ENCODE measurements at regions not wholly inside any gene's neighbourhood (a gene's known extent, or its start where the extent isn't known, plus 50 kb on each side); places are given as distances from the start of the nearest gene placed in this dataset.

DNA sequence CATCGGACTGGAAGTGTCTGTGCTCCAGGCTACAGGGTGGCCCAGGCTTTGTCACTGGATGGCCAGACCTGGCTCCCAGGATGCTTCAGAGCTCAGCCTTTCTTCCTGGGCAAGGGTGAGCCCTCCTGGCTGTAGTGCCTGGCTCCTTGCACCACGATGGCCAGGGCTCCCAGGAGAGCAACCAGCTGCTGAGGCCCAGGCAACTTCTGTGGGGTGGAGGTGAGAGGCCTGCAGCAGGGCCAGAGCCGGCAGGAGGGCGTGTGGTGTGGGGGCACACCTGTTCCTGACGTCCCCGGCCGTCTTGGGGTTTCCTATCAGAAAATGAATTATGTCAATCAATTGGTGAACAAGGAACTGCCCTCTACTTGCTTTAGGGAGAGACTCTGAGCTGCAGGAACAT lies 82.1 kb downstream of the DHCR7 start:
- no peak overlapping the region for H3K27ac ChIP-seq (ENCODE audit: low read depth)
- no peaks in the 10 kb centered on the region for H3K4me1 ChIP-seq (ENCODE audit: insufficient read depth)
- DNase-seq (ENCODE audit: extremely low spot score): no peak
- WGBS: 67% methylated on average over 7 of the region's 7 CpGs
- H3K4me3 ChIP-seq (ENCODE audit: low read depth, low read length): no peak overlapping the region
- H3K36me3 ChIP-seq (ENCODE audit: insufficient read depth): no peaks in the 10 kb centered on the region

DNA sequence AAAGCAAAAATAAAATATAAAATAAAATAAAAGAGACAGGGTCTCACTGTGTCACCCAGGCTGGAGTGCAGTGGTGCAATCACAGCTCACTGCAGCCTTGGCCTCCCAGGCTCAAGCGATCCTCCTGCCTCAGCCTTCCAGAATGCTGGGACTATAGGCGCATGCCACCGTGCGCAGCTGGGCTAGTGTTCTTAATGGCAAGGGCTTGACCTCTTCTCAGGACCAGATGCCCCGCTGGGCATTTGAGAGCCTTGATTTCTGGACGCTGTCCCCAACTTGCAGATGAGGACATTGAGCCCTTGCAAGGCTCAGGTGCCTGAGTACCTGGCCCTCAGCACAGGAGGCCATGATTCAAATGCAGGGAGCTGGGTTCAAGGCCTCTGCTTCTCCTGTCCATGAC lies 82.6 kb downstream of the DHCR7 start:
- no peak for DNase-seq (ENCODE audit: extremely low spot score)
- WGBS: 93% methylated on average over 6 of the region's 6 CpGs

DNA sequence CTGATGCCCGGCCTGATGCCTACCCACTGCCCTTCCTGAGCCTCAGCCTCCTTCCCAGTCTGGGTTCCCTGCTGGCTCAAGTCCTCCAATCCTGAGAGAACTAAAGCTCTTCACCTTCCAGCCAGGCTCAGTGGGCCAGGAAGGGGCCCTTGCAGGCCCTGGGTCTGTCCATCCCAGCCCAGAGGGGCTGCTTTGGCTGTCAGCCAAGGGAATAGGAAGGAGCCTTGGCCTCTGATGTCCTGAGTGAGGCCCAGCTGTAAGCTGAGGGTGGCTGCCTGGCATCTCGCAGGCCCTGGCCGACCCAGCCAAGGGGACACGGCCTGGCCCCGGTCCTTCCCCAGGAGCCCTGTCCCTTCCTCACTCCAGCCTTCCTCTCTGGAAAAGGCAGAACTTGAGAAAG lies 83.4 kb downstream of the DHCR7 start:
- WGBS: 79% methylated on average over 5 of the region's 5 CpGs

More for the DNA sequence above, 82.6 kb downstream of the DHCR7 start:
- Histone ChIP-seq H3K4me1 (ENCODE audit: insufficient read depth) (no peaks in the 10 kb centered on the region), H3K36me3 (ENCODE audit: insufficient read depth) (no peaks in the 10 kb centered on the region), H3K4me3 (ENCODE audit: low read depth, low read length) (no peak overlapping the region), H3K27ac (ENCODE audit: low read depth) (no peak overlapping the region)

DNA sequence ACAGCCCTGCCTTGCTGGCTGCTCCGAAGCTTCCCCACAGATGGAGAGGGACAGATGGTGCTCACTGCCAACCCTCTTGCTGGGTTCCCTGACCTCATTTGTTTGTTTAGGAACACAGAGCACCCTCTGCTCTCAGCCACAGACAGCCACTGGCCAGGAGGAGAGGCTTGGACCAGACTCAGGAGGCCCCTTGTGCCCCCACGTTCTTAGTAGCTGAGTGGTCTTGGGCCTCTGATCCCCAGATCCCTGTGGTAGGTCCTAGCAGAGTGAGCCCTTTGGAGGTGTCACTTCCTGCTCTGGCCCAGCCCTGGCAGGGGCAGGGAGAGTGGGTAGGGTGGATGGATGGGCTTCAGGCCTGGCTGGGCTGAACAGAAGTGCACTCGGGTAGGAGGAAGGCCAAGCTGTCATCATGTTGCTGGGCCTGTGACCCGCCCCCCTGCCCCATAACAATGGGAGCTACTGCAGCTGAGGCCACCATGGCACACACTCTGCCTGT lies 84.0 kb downstream of the DHCR7 start:
- WGBS: 59% methylated on average over 4 of the region's 4 CpGs
- Histone ChIP-seq H3K27ac (ENCODE audit: low read depth) (no peak overlapping the region), H3K4me3 (ENCODE audit: low read depth, low read length) (no peak overlapping the region), H3K4me1 (ENCODE audit: insufficient read depth) (no peaks in the 10 kb centered on the region), H3K36me3 (ENCODE audit: insufficient read depth) (no peaks in the 10 kb centered on the region)
- DNase-seq (ENCODE audit: extremely low spot score): no peak

More for the DNA sequence above, 83.4 kb downstream of the DHCR7 start:
- Histone ChIP-seq H3K27ac (ENCODE audit: low read depth) (no peak overlapping the region), H3K36me3 (ENCODE audit: insufficient read depth) (no peaks in the 10 kb centered on the region), H3K4me1 (ENCODE audit: insufficient read depth) (no peaks in the 10 kb centered on the region), H3K4me3 (ENCODE audit: low read depth, low read length) (no peak overlapping the region)
- DNase-seq (ENCODE audit: extremely low spot score): no peak

DNA sequence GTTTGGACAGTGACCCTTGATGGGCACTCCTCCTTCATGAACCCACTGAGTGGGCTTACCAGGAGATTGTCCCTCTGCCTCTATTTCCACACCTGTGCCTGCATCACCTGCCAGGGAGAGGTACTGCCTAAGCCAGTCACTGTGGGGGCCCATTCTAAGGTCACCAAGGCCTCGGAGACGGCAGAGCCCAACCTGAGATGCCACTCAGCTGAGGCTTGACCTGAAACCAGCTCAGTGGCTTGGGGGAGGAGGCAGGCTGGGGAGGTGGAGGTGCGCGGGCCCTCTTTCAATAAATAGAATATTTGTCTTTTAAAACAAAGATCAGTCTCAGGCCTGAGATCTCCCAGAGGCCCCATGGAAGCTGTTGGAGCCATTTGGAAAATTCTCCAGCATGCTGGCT lies 84.5 kb downstream of the DHCR7 start:
- WGBS: 95% methylated on average over 4 of the region's 4 CpGs
- H3K4me3 ChIP-seq (ENCODE audit: low read depth, low read length): no peak overlapping the region
- H3K27ac ChIP-seq (ENCODE audit: low read depth): no peak overlapping the region
- DNase-seq (ENCODE audit: extremely low spot score): no peak
- H3K36me3 ChIP-seq (ENCODE audit: insufficient read depth): no peaks in the 10 kb centered on the region
- H3K4me1 ChIP-seq (ENCODE audit: insufficient read depth): no peaks in the 10 kb centered on the region

DNA sequence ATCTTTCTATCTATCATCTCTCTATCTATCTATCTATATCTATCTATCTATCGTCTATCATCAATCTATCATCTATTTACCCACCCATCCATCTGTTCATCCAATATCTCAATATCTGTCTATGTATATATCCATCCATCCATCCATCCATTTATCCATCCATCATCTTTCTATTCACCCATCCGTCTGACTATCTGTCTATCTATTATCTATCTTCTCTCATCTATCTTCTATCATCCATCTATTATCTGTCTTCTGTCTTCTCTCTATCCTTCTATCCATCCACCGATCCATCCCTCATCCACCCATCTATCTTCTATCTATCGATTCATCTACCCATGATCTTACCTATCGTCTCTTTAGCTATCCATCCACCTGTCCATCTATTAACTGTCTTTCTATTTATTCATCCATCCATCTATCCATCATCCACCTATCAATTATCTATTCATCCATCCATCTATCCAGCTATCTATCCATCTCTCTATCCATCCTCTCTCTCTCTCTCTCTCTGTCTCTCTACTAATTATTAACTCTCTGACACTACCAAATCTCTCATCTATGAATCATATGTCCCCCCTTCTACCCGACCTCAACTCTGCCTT lies 89.1 kb downstream of the DHCR7 start:
- H3K4me1 ChIP-seq (ENCODE audit: insufficient read depth): no peaks in the 10 kb centered on the region
- no peak overlapping the region for H3K27ac ChIP-seq (ENCODE audit: low read depth)
- no peaks in the 10 kb centered on the region for H3K36me3 ChIP-seq (ENCODE audit: insufficient read depth)
- H3K4me3 ChIP-seq (ENCODE audit: low read depth, low read length): no peak overlapping the region
- DNase-seq (ENCODE audit: extremely low spot score): no peak
- 90% methylated on average over 6 of the region's 6 CpGs for WGBS

DNA sequence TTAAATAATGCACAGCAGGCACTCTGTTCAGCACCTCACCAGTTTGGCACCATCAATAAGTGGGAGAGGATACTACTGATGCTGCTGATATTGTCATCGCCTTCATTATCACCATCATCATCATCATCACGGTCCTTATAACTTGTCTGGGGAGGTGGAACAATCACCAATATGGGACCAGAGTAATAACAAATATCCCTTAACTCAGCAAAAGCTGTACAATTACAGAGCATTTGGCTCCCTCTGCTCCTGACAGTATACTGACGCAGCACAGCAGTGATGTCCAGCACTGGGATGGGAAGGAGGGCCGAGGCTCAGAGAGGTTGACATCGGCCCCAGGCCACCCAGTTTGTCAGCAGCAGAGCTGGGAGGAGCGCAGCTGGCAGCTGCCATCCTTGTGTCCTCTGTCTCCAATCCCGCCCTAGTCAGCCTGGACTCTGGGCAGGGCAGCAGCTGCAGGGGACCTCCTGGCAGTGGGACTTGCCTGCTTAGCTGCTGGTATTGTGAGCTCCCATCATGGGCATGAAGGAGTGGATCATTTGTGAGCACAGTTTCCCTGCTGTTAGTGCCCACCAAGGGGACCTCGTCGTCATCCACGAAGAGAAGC lies 90.0 kb downstream of the DHCR7 start:
- Histone ChIP-seq H3K4me1 (ENCODE audit: insufficient read depth) (no peaks in the 10 kb centered on the region), H3K36me3 (ENCODE audit: insufficient read depth) (no peaks in the 10 kb centered on the region), H3K4me3 (ENCODE audit: low read depth, low read length) (no peak overlapping the region), H3K27ac (ENCODE audit: low read depth) (no peak overlapping the region)
- WGBS: 78% methylated on average over 10 of the region's 10 CpGs
- no peak for DNase-seq (ENCODE audit: extremely low spot score)

DNA sequence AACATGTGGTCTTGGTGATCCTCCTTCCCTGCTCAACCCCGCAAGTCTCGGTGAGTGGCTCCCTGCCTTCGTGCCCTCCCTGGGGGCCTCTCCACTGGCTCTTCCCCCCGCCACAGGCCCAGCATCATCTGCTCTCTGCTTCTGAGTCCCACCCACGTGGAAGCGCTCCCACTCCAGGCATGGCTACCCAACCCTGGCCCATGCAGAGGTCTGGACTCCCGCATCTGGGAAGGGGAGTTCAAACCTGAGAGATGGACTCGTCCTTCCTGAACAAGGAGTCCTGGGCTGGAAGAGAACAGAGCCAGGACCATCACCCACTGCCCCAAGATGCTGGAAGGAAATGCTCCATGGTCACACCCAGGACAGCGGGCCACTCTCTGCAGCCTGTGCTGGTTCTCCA lies 90.8 kb downstream of the DHCR7 start:
- no peaks in the 10 kb centered on the region for H3K4me1 ChIP-seq (ENCODE audit: insufficient read depth)
- no peak for DNase-seq (ENCODE audit: extremely low spot score)
- no peak overlapping the region for H3K4me3 ChIP-seq (ENCODE audit: low read depth, low read length)
- WGBS: 81% methylated on average over 9 of the region's 9 CpGs
- H3K36me3 ChIP-seq (ENCODE audit: insufficient read depth): no peaks in the 10 kb centered on the region
- no peak overlapping the region for H3K27ac ChIP-seq (ENCODE audit: low read depth)

DNA sequence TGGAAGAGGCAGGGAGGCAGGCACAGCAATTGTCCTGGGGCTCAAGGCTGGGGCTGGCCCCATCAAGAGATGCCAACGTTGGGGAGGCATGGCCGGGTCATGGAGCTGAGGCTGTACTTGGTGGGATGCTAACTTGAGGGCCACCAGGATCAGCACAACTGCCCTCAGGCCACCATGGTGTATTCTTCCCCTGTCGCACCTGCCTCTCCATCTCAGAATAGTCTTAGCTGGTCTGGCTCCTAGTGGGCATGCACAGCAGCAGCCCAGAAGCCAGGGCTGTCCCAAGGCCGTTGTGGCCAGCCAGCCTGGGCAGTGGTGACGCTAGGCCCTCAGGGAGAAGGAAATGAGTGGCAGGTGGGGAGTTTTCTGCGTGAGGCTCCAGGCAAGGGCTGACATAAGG lies 91.3 kb downstream of the DHCR7 start:
- Histone ChIP-seq H3K27ac (ENCODE audit: low read depth) (no peak overlapping the region), H3K4me1 (ENCODE audit: insufficient read depth) (no peaks in the 10 kb centered on the region), H3K36me3 (ENCODE audit: insufficient read depth) (no peaks in the 10 kb centered on the region), H3K4me3 (ENCODE audit: low read depth, low read length) (no peak overlapping the region)
- 76% methylated on average over 6 of the region's 6 CpGs for WGBS
- no peak for DNase-seq (ENCODE audit: extremely low spot score)

DNA sequence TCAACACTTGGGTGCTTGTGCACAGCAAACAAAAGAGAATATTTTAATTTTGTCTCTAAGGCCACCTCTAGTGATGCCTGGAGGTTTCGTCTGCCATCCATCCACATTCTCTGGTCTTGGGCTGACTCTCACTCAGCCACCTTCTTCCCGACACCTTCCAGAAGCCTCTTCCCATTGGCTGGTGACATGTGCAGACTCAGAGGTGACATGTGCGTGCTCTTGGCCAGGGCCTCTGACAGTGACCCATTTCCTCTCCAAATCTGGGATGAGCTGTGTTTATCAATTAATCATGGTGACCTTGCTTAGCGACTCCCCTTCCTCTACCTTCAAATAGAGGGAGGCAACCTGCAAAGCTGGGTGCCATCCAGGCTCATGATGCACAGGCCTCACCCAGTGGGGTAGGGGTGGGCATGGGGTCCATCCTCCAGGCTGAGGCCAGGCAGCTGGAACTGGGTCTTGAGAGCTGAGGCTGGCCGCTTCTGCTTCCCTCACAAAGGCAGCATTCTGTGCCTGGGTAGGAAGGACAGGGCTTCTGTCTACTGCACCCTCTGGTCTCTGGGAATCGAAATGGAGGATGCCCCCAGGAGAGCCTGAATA lies 91.8 kb downstream of the DHCR7 start:
- Histone ChIP-seq H3K36me3 (ENCODE audit: insufficient read depth) (no peaks in the 10 kb centered on the region), H3K27ac (ENCODE audit: low read depth) (no peak overlapping the region), H3K4me3 (ENCODE audit: low read depth, low read length) (no peak overlapping the region), H3K4me1 (ENCODE audit: insufficient read depth) (no peaks in the 10 kb centered on the region)
- 87% methylated on average over 6 of the region's 6 CpGs for WGBS
- DNase-seq (ENCODE audit: extremely low spot score): no peak

DNA sequence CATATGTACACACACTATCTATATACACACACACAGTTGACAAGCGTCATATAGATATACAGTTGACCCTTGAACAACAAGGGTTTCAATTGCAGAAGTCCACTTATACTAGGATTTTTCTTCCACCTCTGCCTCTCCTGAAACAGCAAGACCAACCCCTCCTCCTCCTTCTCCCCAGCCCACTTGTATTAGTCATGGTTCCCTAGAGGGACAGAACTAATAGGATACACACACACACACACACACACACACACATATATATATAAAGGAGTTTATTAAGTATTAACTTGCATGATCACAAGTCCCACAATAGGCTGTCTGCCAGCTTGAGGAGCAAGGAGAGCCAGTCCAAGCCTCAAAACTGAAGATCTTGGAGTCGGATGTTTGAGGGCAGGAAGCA lies 92.9 kb downstream of the DHCR7 start:
- Histone ChIP-seq H3K4me1 (ENCODE audit: insufficient read depth) (no peaks in the 10 kb centered on the region), H3K27ac (ENCODE audit: low read depth) (no peak overlapping the region), H3K36me3 (ENCODE audit: insufficient read depth) (no peaks in the 10 kb centered on the region), H3K4me3 (ENCODE audit: low read depth, low read length) (no peak overlapping the region)
- no peak for DNase-seq (ENCODE audit: extremely low spot score)
- WGBS: 81% methylated on average over 2 of the region's 2 CpGs

DNA sequence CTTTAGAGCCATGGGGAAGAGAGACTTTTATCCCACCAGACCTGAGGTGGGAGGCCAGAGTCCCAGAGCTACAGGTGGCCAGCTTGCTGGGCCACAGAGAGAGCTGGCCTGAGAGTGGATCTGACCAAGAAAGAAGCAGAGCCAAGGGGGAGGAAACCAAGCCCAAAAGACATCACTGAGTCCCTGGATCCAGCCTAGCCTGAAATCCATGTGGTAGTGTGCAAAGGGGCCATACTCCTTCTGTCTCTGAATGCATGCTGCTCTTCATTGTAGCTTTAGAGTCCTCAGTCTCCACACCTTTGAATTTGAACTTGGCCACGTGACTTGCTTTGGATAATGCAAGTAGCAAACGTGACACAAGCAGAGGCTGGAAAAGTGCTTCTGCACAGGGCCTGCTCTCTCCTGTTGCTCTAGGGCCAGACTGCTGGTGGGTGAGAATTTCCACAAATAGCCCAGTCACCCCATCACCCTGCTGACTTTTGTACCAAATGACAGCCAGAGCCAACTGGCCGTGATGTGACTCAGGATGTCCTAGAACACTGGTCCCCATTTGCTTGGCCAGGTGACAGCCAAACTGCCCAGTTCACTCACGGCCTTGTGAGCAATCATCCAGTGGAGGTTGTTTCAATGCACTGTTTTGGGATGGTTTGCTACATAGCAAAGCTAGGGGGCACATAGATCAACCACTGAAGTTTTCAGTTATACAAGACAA lies 93.6 kb downstream of the DHCR7 start:
- 79% methylated on average over 4 of the region's 4 CpGs for WGBS
- H3K4me1 ChIP-seq (ENCODE audit: insufficient read depth): no peaks in the 10 kb centered on the region
- H3K36me3 ChIP-seq (ENCODE audit: insufficient read depth): no peaks in the 10 kb centered on the region
- DNase-seq (ENCODE audit: extremely low spot score): no peak
- H3K27ac ChIP-seq (ENCODE audit: low read depth): no peak overlapping the region
- H3K4me3 ChIP-seq (ENCODE audit: low read depth, low read length): no peak overlapping the region

DNA sequence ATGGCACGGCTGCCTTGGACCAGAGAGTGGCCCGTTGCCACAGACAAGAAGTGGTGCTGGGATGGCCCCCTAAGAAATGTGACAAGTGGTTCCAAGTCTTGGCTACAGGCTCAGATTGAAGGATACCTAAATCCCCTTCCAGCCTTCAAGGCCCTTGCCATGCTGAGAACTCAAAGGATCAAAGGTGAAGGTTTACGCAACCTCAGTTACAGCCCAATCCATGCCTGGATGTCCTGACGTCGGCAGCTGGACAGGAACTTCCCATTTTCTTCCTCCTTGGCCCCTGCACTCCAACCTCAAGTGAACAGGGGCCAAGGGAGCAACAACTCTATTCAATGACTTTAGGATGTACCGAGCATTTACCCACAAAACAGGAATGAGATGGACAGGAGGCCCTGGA lies 95.4 kb downstream of the DHCR7 start:
- DNase-seq (ENCODE audit: extremely low spot score): no peak
- WGBS: 82% methylated on average over 6 of the region's 6 CpGs

DNA sequence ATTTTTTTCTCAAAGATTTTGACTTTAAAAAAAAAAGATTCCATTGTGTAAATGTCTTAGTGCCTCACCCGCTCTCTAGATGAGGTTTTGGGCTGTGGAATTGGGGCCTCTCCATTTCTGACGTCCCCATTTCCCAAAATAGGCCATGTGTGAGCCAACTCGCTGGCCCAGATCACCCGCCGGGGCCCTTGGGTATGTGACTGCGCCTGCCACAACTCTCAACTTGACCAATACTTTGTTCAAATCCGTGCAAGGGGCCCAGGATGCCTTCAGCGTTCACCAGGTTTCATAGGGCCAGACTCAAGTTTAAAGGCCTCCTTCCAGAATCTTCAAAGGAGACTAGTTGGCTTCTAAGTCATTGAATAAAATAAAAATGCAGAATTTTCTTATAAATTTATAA lies 96.0 kb downstream of the DHCR7 start:
- no peaks in the 10 kb centered on the region for H3K36me3 ChIP-seq (ENCODE audit: insufficient read depth)
- H3K27ac ChIP-seq (ENCODE audit: low read depth): no peak overlapping the region
- H3K4me1 ChIP-seq (ENCODE audit: insufficient read depth): no peaks in the 10 kb centered on the region
- no peak for DNase-seq (ENCODE audit: extremely low spot score)
- 83% methylated on average over 8 of the region's 8 CpGs for WGBS
- no peak overlapping the region for H3K4me3 ChIP-seq (ENCODE audit: low read depth, low read length)

More for the DNA sequence above, 95.4 kb downstream of the DHCR7 start:
- H3K4me3 ChIP-seq (ENCODE audit: low read depth, low read length): no peak overlapping the region
- H3K4me1 ChIP-seq (ENCODE audit: insufficient read depth): no peaks in the 10 kb centered on the region
- no peak overlapping the region for H3K27ac ChIP-seq (ENCODE audit: low read depth)
- H3K36me3 ChIP-seq (ENCODE audit: insufficient read depth): no peaks in the 10 kb centered on the region
